Fibroblast of skin of right quadriceps (primary cell): ENCODE measurements at regions not wholly inside any gene's neighbourhood (a gene's known extent, or its start where the extent isn't known, plus 50 kb on each side); places are given as distances from the start of the nearest gene placed in this dataset.

Experiments
- DNase-seq: peaks from one replicate; pipeline ENCODE4 v3.0.0-alpha.2; 2013

- no peak for DNase-seq
Measured at GRCh38 chr6:137763436-137763835, 103.6 kb upstream of the TNFAIP3 start.

GRCh38 chr6:137763886-137764285 is 103.2 kb upstream of the TNFAIP3 start:
- no peak for DNase-seq

GRCh38 chr6:137764464-137764863 is 102.6 kb upstream of the TNFAIP3 start:
- DNase-seq, result peak; percentile 97

GRCh38 chr6:137765059-137765458 is 102.0 kb upstream of the TNFAIP3 start:
- DNase-seq, result peak; percentile 26

GRCh38 chr6:137766596-137767370 is 100.3 kb upstream of the TNFAIP3 start:
- no peak for DNase-seq

GRCh38 chr6:137767465-137767864 is 99.6 kb upstream of the TNFAIP3 start:
- DNase-seq, result no peak

- DNase-seq, result peak; percentile 68
Measured at GRCh38 chr6:137767911-137768690, 99.0 kb upstream of the TNFAIP3 start.

GRCh38 chr6:137768935-137769334 is 98.1 kb upstream of the TNFAIP3 start:
- DNase-seq, result no peak

GRCh38 chr6:137769797-137770362 is 97.2 kb upstream of the TNFAIP3 start:
- DNase-seq, result no peak

- no peak for DNase-seq
Measured at GRCh38 chr6:137772541-137773250, 94.4 kb upstream of the TNFAIP3 start.

- DNase-seq, result no peak
Measured at GRCh38 chr6:137775227-137775626, 91.8 kb upstream of the TNFAIP3 start.

GRCh38 chr6:137775720-137776119 is 91.3 kb upstream of the TNFAIP3 start:
- DNase-seq, result no peak

GRCh38 chr6:137776256-137776655 is 90.8 kb upstream of the TNFAIP3 start:
- DNase-seq, result no peak

GRCh38 chr6:137776786-137777686 is 90.0 kb upstream of the TNFAIP3 start:
- DNase-seq, result peak; percentile 64

- no peak for DNase-seq
Measured at GRCh38 chr6:137777687-137778075, 89.4 kb upstream of the TNFAIP3 start.

- no peak for DNase-seq
Measured at GRCh38 chr6:137779982-137780381, 87.1 kb upstream of the TNFAIP3 start.

GRCh38 chr6:137780447-137781034 is 86.5 kb upstream of the TNFAIP3 start:
- DNase-seq, result no peak

GRCh38 chr6:137781639-137782038 is 85.4 kb upstream of the TNFAIP3 start:
- DNase-seq, result no peak

- DNase-seq, result no peak
Measured at GRCh38 chr6:137782166-137783039, 84.7 kb upstream of the TNFAIP3 start.

GRCh38 chr6:137783710-137784109 is 83.3 kb upstream of the TNFAIP3 start:
- no peak for DNase-seq

- DNase-seq, result no peak
Measured at GRCh38 chr6:137784583-137784982, 82.5 kb upstream of the TNFAIP3 start.
